NCI-H2107 treated with DMSO at 0.1 percent for 48 hours (cell line): ENCODE measurements at regions not wholly inside any gene's neighbourhood (a gene's known extent, or its start where the extent isn't known, plus 50 kb on each side); places are given as distances from the start of the nearest gene placed in this dataset.
"Not testable (repeated sequence)": the region's sequence is repeated elsewhere in the genome, so short reads cannot be mapped to it uniquely, and the experiment has no call there.

Source experiments
- DNase-seq: peaks from one replicate; lab custom pipeline; 2025; ENCODE audit not compliant: unreplicated experiment; lab: John Stamatoyannopoulos, UW

GRCh38 chr3:168660879-168661657, 565.3 kb upstream of the GOLIM4 start:
- not testable (repeated sequence) for DNase-seq

- DNase-seq, result no peak
Measured at GRCh38 chr3:168659015-168659414, 563.3 kb upstream of the GOLIM4 start.

GRCh38 chr3:168655611-168656010, 559.9 kb upstream of the GOLIM4 start:
- no peak for DNase-seq

GRCh38 chr3:168654700-168655099, 559.0 kb upstream of the GOLIM4 start:
- DNase-seq, result no peak

- DNase-seq, result no peak
Measured at GRCh38 chr3:168653255-168653654, 557.5 kb upstream of the GOLIM4 start.

- no peak for DNase-seq
Measured at GRCh38 chr3:168648321-168648720, 552.6 kb upstream of the GOLIM4 start.

GRCh38 chr3:168647582-168647981, 551.9 kb upstream of the GOLIM4 start:
- no peak for DNase-seq

- DNase-seq, result no peak
Measured at GRCh38 chr3:168645180-168645579, 549.5 kb upstream of the GOLIM4 start.

- DNase-seq, result no peak
Measured at GRCh38 chr3:168628549-168628948, 532.8 kb upstream of the GOLIM4 start.

- no peak for DNase-seq
Measured at GRCh38 chr3:168625477-168625876, 529.8 kb upstream of the GOLIM4 start.

GRCh38 chr3:168624892-168625448, 529.2 kb upstream of the GOLIM4 start:
- DNase-seq, result no peak

GRCh38 chr3:168624195-168624594, 528.5 kb upstream of the GOLIM4 start:
- DNase-seq, result no peak

GRCh38 chr3:168622795-168623194, 527.1 kb upstream of the GOLIM4 start:
- no peak for DNase-seq

- peak; percentile 44 for DNase-seq
Measured at GRCh38 chr3:168620854-168621253, 525.1 kb upstream of the GOLIM4 start.

- no peak for DNase-seq
Measured at GRCh38 chr3:168618827-168619470, 523.2 kb upstream of the GOLIM4 start.

- DNase-seq, result no peak
Measured at GRCh38 chr3:168617658-168618057, 521.9 kb upstream of the GOLIM4 start.

GRCh38 chr3:168616915-168617314, 521.2 kb upstream of the GOLIM4 start:
- DNase-seq, result no peak

- no peak for DNase-seq
Measured at GRCh38 chr3:168615493-168616020, 519.8 kb upstream of the GOLIM4 start.

- no peak for DNase-seq
Measured at GRCh38 chr3:168613151-168613550, 517.4 kb upstream of the GOLIM4 start.

- DNase-seq, result no peak
Measured at GRCh38 chr3:168612671-168613070, 516.9 kb upstream of the GOLIM4 start.

- no peak for DNase-seq
Measured at GRCh38 chr3:168611826-168612225, 516.1 kb upstream of the GOLIM4 start.

GRCh38 chr3:168608926-168609325, 513.2 kb upstream of the GOLIM4 start:
- no peak for DNase-seq
